ENCODE measurements at regions not wholly inside any gene's neighbourhood (a gene's known extent, or its start where the extent isn't known, plus 50 kb on each side); places are given as distances from the start of the nearest gene placed in this dataset.

DNA sequence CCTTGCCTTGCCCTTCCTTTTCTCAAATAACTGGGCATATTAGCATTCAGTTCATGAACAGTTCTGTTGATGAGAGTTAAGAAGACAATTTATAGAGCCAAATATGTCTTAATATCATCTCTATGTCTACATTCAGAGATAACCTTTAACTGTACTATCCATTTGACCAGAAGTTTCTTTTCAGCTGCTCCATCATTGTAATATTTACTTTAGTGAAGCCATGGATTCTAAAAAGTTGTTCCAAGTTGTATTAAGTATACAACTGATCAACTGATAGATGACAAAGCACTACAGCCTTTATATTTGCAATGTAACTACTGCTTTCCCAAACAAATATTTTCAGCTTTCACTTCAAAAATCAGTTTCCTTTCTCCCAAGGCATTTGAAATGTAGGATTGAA is 1252.7 kb downstream of the EPHA7 start (continued):
- TF ChIP-seq, protein P1, sequence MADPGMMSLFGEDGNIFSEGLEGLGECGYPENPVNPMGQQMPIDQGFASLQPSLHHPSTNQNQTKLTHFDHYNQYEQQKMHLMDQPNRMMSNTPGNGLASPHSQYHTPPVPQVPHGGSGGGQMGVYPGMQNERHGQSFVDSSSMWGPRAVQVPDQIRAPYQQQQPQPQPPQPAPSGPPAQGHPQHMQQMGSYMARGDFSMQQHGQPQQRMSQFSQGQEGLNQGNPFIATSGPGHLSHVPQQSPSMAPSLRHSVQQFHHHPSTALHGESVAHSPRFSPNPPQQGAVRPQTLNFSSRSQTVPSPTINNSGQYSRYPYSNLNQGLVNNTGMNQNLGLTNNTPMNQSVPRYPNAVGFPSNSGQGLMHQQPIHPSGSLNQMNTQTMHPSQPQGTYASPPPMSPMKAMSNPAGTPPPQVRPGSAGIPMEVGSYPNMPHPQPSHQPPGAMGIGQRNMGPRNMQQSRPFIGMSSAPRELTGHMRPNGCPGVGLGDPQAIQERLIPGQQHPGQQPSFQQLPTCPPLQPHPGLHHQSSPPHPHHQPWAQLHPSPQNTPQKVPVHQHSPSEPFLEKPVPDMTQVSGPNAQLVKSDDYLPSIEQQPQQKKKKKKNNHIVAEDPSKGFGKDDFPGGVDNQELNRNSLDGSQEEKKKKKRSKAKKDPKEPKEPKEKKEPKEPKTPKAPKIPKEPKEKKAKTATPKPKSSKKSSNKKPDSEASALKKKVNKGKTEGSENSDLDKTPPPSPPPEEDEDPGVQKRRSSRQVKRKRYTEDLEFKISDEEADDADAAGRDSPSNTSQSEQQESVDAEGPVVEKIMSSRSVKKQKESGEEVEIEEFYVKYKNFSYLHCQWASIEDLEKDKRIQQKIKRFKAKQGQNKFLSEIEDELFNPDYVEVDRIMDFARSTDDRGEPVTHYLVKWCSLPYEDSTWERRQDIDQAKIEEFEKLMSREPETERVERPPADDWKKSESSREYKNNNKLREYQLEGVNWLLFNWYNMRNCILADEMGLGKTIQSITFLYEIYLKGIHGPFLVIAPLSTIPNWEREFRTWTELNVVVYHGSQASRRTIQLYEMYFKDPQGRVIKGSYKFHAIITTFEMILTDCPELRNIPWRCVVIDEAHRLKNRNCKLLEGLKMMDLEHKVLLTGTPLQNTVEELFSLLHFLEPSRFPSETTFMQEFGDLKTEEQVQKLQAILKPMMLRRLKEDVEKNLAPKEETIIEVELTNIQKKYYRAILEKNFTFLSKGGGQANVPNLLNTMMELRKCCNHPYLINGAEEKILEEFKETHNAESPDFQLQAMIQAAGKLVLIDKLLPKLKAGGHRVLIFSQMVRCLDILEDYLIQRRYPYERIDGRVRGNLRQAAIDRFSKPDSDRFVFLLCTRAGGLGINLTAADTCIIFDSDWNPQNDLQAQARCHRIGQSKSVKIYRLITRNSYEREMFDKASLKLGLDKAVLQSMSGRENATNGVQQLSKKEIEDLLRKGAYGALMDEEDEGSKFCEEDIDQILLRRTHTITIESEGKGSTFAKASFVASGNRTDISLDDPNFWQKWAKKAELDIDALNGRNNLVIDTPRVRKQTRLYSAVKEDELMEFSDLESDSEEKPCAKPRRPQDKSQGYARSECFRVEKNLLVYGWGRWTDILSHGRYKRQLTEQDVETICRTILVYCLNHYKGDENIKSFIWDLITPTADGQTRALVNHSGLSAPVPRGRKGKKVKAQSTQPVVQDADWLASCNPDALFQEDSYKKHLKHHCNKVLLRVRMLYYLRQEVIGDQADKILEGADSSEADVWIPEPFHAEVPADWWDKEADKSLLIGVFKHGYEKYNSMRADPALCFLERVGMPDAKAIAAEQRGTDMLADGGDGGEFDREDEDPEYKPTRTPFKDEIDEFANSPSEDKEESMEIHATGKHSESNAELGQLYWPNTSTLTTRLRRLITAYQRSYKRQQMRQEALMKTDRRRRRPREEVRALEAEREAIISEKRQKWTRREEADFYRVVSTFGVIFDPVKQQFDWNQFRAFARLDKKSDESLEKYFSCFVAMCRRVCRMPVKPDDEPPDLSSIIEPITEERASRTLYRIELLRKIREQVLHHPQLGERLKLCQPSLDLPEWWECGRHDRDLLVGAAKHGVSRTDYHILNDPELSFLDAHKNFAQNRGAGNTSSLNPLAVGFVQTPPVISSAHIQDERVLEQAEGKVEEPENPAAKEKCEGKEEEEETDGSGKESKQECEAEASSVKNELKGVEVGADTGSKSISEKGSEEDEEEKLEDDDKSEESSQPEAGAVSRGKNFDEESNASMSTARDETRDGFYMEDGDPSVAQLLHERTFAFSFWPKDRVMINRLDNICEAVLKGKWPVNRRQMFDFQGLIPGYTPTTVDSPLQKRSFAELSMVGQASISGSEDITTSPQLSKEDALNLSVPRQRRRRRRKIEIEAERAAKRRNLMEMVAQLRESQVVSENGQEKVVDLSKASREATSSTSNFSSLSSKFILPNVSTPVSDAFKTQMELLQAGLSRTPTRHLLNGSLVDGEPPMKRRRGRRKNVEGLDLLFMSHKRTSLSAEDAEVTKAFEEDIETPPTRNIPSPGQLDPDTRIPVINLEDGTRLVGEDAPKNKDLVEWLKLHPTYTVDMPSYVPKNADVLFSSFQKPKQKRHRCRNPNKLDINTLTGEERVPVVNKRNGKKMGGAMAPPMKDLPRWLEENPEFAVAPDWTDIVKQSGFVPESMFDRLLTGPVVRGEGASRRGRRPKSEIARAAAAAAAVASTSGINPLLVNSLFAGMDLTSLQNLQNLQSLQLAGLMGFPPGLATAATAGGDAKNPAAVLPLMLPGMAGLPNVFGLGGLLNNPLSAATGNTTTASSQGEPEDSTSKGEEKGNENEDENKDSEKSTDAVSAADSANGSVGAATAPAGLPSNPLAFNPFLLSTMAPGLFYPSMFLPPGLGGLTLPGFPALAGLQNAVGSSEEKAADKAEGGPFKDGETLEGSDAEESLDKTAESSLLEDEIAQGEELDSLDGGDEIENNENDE (IDR thresholded peaks at IDR 0.05; ENCODE audit: insufficient replicate concordance, low read length): no peak
- TF ChIP-seq EP300 (IDR thresholded peaks at IDR 0.05; ENCODE audit: borderline replicate concordance in 1 of 2, low read depth in 2 of 2, low read length in 2 of 2) (no peak), JUND (IDR thresholded peaks at IDR 0.05; ENCODE audit: low read length) (no peak), RXRA (IDR thresholded peaks at IDR 0.05; ENCODE audit: insufficient read depth, low read depth, low read length) (no peak), CEBPB (IDR thresholded peaks at IDR 0.05; ENCODE audit: low read depth, low read length) (no peak)

All from H1 (cell line).